ENCODE measurements at regions not wholly inside any gene's neighbourhood (a gene's known extent, or its start where the extent isn't known, plus 50 kb on each side); places are given as distances from the start of the nearest gene placed in this dataset.

DNA sequence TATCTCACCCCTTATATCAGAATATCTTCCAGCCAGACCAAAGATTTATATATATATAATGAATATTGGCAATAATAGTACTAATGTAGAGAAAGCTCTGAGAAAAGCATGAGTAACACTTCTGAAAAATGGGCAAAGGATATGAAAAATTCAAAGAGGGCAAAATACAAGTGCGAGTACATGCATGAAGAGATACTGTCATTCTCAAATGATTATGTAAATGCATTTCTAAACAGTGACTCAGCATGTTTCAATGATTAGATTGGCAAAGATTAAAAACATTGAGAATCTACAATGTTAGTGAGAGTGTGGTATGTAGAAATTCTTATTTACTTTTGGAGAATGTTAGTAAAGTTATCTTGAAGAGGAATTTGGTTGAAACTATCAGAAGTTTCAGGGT lies 118.3 kb upstream of the NEDD4L start:
- no peak overlapping the region for H3K9ac ChIP-seq (ENCODE audit: low read length)
- no peaks in the 10 kb centered on the region for H3K79me2 ChIP-seq (ENCODE audit: insufficient read depth, low read length)
- no peak overlapping the region for H3K4me3 ChIP-seq (replicated peaks in 1 of 2; ENCODE audit: low read depth in 1 of 2, low read length in 2 of 2)
- H3K4me1 ChIP-seq (ENCODE audit: control insufficient read depth in 1 of 2, insufficient read depth in 2 of 2, low read length in 2 of 2), result peaks cover 0 to 12% of the 10 kb centered on the region in 2 experiments; a peak in 2 of 4 replicates
- H3K9me3 ChIP-seq (ENCODE audit: control insufficient read depth in 1 of 2, insufficient read depth in 1 of 2, low read depth in 1 of 2, low read length in 2 of 2), result no peaks in the 10 kb centered on the region
- no peaks in the 10 kb centered on the region for H3K9me2 ChIP-seq (ENCODE audit: insufficient read depth)
- no peaks in the 10 kb centered on the region for H3K27me3 ChIP-seq (ENCODE audit: insufficient read depth, low read length)
- ChIA-PET POLR2A (no interaction called here), RAD21 (ENCODE audit: low non-redundant PET in 1 of 2, low total read pairs in 2 of 2, uncharacterized antibody in 2 of 2, unreplicated experiment in 2 of 2) (no interaction called here), CTCF (no interaction called here)
- BruUV-seq (replicated peaks), result no TSS peak
- H3K4me2 ChIP-seq (ENCODE audit: low read length), result peak overlapping the region; percentile 22; the same call in 1 of the 2 replicates
- ATAC-seq, result no peak
- H3K27ac ChIP-seq (ENCODE audit: low read depth, low read length), result no peak overlapping the region
- no peak for TF ChIP-seq ATF3 (IDR thresholded peaks at IDR 0.05)
- TF ChIP-seq EZH2 (IDR thresholded peaks at IDR 0.05), result no peak
- TF ChIP-seq SIN3A (IDR thresholded peaks at IDR 0.05; ENCODE audit: low read depth), result no peak
- TF ChIP-seq FOSL1 (IDR thresholded peaks at IDR 0.05; ENCODE audit: low read depth), result no peak
- TF ChIP-seq POLR2AphosphoS5 (IDR thresholded peaks at IDR 0.05; ENCODE audit: low read depth, low read length), result no peak
- TF ChIP-seq, protein P1, sequence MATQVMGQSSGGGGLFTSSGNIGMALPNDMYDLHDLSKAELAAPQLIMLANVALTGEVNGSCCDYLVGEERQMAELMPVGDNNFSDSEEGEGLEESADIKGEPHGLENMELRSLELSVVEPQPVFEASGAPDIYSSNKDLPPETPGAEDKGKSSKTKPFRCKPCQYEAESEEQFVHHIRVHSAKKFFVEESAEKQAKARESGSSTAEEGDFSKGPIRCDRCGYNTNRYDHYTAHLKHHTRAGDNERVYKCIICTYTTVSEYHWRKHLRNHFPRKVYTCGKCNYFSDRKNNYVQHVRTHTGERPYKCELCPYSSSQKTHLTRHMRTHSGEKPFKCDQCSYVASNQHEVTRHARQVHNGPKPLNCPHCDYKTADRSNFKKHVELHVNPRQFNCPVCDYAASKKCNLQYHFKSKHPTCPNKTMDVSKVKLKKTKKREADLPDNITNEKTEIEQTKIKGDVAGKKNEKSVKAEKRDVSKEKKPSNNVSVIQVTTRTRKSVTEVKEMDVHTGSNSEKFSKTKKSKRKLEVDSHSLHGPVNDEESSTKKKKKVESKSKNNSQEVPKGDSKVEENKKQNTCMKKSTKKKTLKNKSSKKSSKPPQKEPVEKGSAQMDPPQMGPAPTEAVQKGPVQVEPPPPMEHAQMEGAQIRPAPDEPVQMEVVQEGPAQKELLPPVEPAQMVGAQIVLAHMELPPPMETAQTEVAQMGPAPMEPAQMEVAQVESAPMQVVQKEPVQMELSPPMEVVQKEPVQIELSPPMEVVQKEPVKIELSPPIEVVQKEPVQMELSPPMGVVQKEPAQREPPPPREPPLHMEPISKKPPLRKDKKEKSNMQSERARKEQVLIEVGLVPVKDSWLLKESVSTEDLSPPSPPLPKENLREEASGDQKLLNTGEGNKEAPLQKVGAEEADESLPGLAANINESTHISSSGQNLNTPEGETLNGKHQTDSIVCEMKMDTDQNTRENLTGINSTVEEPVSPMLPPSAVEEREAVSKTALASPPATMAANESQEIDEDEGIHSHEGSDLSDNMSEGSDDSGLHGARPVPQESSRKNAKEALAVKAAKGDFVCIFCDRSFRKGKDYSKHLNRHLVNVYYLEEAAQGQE (IDR thresholded peaks at IDR 0.05; ENCODE audit: low read depth), result no peak
- TF ChIP-seq SP1 (IDR thresholded peaks at IDR 0.05; ENCODE audit: low read depth), result no peak
- TF ChIP-seq, protein P2, sequence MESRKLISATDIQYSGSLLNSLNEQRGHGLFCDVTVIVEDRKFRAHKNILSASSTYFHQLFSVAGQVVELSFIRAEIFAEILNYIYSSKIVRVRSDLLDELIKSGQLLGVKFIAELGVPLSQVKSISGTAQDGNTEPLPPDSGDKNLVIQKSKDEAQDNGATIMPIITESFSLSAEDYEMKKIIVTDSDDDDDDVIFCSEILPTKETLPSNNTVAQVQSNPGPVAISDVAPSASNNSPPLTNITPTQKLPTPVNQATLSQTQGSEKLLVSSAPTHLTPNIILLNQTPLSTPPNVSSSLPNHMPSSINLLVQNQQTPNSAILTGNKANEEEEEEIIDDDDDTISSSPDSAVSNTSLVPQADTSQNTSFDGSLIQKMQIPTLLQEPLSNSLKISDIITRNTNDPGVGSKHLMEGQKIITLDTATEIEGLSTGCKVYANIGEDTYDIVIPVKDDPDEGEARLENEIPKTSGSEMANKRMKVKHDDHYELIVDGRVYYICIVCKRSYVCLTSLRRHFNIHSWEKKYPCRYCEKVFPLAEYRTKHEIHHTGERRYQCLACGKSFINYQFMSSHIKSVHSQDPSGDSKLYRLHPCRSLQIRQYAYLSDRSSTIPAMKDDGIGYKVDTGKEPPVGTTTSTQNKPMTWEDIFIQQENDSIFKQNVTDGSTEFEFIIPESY (IDR thresholded peaks at IDR 0.05; ENCODE audit: extremely low read depth, insufficient replicate concordance, low read length), result no peak
- TF ChIP-seq EZH2phosphoT487 (IDR thresholded peaks at IDR 0.05; ENCODE audit: borderline replicate concordance), result no peak
- TF ChIP-seq EGR1 (IDR thresholded peaks at IDR 0.05; ENCODE audit: low read depth), result no peak
- peak overlapping the region; percentile 87 for H2AFZ ChIP-seq (ENCODE audit: low read depth, low read length, poor library complexity, severe bottlenecking)
- no peaks in the 10 kb centered on the region for H4K20me1 ChIP-seq (ENCODE audit: insufficient read depth)
- no peak for DNase-seq (ENCODE audit: low read depth, low spot score)
- intact Hi-C loops (cut with micrococcal nuclease), result no loop called here
- no peaks in the 10 kb centered on the region for H3K36me3 ChIP-seq (ENCODE audit: control insufficient read depth in 1 of 2, insufficient read depth in 2 of 2, low read length in 2 of 2)
